ENCODE measurements at regions not wholly inside any gene's neighbourhood (a gene's known extent, or its start where the extent isn't known, plus 50 kb on each side); places are given as distances from the start of the nearest gene placed in this dataset.

DNA sequence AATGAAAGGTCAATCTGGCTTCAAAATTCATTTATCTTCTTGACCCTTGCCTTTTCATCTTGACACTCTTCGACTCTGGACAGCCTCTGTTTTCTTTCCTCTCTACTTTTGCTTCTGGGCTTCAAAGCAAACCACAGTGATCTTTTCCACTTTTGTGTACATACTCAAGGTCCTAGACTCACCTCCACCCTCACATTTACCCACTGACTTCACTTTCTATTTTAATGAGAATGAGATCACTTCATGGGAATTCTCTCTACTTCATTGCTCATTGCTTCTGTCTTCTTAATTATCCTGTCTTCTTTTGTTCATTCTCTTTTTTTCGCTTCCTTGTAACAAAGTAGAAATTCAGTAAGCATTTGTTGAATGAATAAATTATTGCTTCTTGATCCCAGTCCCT, 330.1 kb upstream of the HAND2 start:
- DNase-seq (ENCODE audit: insufficient read length, low spot score) (no peak), FAIRE-seq (no peak)

DNA sequence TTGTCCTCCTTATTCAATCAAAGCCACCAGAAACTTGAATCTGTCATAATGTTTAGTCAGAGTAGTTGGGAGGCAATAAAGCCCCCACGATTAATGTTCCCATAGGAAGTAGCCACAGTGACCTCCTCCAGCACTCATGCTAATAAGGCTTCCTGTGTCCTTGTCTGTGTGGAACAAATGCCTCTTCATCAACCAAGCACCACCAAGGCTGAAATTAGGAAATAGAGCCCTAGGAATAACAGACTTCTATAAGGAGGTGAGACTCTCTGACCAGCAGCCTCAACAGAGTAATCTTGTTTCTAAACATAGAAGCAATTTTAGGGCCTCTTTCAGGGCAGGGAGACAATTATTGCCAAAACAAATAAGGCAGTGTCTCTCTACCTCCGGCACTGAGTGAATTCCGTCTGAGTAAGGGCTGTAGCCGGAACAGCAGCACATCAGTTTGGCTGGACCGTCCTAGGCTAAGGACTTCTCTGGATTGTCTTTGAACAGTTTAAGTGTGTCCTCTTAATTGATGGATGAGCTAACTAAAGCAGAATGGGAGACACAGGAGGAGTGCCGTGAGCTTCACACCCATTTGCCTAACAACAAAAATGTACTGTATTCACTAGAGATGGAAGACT, 329.2 kb upstream of the HAND2 start:
- FAIRE-seq (peak; percentile 31), DNase-seq (ENCODE audit: insufficient read length, low spot score) (no peak)

DNA sequence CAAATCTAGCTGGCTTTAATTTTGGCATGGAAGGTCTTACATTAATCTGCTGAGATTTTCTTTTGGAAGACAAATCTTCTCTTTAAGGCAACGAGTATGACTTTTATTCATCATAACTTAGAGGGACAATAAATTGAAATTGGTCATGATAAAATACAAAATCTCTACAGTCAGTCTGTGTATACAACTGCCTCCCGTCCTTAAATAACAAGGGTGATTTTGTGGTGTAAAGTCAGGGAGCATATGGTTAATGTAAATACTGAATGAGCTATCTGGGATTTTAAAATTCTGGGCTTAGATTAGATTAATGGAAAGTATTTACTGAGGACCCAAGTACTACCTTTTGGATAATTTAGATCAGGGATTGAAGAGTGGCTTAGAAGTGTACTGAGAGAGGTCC, 328.4 kb upstream of the HAND2 start:
- no peak for FAIRE-seq

DNA sequence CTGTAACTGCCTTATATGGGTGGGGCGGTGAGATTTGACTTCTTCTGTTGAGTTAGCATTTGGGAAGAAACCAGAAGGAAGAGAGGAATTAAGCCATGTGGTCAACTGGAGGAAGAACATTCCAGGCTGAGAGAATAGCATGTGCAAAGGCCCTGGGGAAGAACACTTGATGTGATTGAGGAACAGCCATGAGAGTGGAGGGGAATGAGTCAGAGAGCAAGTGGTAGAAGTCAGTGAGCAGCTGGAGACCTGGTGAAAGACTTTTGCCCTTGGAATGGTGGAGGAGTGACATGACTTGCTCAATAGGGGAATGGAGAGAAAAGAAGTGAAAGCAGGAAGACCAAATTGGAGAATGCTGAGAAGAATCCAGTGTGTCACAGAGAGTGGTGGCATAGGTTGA, 327.8 kb upstream of the HAND2 start:
- FAIRE-seq (no peak), DNase-seq (ENCODE audit: insufficient read length, low spot score) (no peak)

More for the DNA sequence above, 328.4 kb upstream of the HAND2 start:
- DNase-seq (ENCODE audit: insufficient read length, low spot score): no peak

DNA sequence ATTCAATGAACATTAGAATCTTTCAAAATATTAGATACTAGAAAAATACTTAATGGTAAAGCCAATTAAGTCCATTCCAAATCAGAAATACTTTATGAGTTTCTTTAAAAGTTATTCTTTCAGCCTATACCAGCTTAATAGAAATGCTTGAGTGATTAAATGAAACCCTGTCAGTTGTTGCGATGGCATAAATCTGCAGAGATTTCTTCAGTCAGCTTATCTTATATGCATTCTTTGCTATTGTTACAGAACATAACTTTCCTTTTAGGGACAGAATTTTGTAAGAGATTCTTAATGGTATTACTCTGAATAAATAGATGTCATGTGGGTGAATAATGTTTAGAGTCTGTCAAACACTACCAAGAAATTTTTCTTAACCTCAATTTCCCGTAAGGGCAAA, 325.0 kb upstream of the HAND2 start:
- DNase-seq (ENCODE audit: insufficient read length, low spot score) (no peak), FAIRE-seq (no peak)

DNA sequence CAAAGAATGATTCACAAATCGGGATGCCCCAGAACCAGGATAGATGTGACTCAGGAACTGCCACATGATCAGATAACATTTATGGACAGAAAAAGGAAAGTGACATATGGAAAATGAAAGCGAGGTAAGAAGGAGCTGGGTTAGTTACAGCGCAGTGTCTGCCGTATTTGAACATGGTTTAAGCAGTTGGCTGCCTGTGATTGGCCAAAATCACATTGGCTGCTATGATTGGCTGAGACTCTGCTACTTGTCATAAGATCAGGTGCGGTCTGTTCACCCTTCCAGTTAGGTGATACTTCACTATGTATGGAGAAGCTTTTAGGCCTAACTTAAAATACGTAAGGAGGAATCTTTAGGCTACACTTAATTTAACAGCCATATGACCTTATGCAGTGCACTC, 322.7 kb upstream of the HAND2 start:
- DNase-seq (ENCODE audit: insufficient read length, low spot score): no peak
- no peak for FAIRE-seq

DNA sequence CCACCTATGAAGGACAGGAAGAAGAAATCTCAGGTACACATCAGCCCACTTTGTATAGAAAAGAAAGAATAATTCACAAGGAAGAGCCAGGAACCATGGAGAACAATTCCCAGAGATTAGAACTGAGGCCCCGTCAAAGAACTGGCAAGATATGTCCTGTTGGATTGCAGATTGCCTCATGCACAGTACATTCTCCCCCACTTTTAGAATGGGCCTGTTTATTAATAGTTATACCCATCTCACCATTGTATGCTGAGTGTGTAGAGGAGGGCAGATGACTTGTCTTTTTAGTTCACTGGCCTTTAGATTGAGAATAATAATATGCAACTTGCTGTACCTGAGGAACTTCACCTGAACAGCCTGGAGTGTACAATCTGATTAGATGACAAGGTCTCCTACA, 315.6 kb upstream of the HAND2 start:
- DNase-seq (ENCODE audit: insufficient read length, low spot score): no peak
- no peak for FAIRE-seq

DNA sequence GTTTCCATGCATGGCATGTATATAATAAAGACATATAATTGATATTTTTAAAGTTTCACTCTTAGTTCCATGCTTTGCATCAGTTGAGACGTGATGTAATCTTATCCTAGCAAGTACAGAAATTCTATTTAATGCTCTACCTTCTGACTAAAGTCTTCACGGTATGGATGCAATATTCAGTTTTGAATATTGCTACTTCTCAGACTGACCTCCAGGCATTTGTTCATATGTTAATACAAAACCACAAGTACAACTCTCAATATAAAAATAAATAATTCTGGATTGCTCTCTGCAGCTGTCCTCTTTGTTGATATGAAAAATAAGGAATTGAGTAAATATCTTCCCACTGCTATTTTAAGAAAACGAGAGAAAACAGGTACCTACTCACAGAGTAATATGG, 309.8 kb upstream of the HAND2 start:
- DNase-seq (ENCODE audit: insufficient read length, low spot score): no peak
- FAIRE-seq: no peak

DNA sequence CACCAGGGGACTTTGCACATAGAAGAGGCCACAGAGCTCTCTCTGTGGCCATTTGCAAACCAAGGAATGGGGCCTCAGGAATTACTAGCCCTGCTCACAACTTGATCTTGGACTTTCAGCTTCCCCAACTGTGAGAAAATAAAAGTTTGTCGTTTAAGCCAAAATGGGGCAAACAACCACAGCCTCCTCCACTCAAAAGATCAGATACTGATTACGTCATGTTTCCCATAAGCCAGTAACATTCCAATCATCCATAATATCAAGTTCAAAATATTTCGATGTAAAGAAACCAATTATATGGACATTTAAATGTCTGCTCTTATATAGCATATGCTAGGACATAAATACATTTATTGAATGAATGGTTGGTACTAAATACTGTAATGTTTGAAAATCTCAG, 307.5 kb upstream of the HAND2 start:
- DNase-seq (ENCODE audit: insufficient read length, low spot score): no peak
- FAIRE-seq: no peak

DNA sequence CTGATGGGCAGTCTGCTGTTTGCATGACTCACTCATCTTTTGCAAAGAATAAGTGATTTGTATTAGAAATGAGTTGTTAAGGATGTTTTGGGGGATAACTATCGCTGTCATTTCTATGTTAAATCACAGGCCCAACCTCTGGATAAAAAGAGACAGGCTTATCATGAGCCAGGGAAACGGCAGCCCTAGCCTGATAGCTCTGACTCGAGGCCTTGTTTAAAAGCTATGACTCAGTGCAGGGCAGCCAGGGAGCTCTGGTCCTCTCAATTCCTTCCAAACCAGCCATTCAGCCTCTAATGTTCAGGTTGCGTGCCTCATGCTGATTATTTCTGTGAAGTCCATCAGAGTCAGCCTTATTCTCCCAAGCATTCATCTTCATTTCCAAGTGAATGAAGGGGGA, 305.9 kb upstream of the HAND2 start:
- no peak for DNase-seq (ENCODE audit: insufficient read length, low spot score)
- no peak for FAIRE-seq

DNA sequence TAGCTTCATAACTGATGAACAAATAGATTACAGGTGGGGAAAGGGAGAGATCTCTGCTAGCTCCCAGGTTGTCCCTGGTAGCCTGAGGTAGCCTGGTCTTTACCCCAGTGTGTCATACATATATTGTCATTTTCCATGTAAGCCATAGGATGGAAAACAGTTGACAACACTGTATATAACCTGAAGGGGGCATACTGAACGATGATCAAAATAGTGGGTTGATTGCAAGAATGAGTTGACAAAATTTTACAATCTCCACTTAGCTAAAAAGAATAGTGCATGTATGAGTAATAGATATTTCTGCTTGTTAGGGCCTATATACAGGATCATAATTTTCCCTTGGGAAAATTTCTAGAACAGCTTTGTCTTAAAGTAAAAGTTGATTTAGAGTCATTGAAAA, 304.1 kb upstream of the HAND2 start:
- DNase-seq (ENCODE audit: insufficient read length, low spot score) (no peak), FAIRE-seq (peak; percentile 72)

DNA sequence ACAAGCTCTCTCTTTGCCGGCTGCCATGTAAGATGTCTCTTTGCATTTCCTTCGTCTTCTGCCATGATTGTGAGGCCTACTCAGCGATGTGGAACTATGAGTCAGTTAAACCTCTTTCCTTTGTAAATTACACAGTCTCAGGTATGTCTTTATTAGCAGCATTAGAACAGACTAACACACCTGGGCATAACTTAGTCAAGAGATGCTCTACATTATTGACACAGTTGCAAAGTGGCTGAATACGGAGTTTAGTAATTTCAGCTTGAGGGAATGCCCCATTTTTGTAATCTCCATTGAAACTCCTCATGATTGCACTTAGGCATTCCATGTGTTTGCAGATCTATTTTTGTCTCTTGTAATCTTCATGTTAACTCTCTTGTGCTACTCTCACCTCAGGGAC, 299.5 kb upstream of the HAND2 start:
- no peak for DNase-seq (ENCODE audit: insufficient read length, low spot score)
- no peak for FAIRE-seq

DNA sequence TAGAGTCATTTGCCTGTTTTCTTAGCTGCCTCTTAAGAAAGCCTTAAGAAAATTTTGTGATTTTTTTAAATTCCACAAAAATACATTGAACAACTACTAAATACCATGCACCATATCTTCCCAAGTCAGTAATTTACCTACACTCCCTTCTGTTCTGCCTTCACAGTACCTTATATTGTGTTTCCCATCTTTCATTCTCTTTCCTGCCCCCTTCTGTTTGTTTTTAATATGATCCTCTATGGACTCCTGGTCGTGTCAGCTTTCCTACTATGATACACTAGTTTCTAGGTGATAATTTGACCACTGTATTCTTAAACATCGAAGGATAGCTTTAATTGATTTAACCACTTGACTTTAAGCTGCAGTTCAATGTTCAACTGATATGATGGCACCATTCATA, 297.7 kb upstream of the HAND2 start:
- no peak for FAIRE-seq
- DNase-seq (ENCODE audit: insufficient read length, low spot score): no peak

DNA sequence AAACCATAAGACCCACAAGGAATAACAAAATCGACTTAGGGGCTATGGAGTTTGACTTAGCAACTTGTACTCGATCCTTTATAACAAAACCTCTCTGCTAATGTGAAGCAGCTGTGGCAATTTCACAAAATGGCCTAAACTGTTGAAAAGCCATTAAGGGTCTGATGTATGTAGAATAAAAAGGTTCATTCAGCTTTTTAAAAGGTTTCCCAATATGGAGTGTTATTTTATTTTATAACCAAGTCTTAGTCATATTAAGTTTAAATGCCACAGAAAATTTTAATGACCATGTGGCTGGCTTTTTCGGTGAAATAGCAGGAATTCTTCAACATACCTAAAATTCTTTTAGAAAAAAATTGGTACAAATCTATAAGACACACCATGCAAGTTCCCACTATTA, 291.8 kb upstream of the HAND2 start:
- FAIRE-seq (no peak), DNase-seq (ENCODE audit: insufficient read length, low spot score) (no peak)

DNA sequence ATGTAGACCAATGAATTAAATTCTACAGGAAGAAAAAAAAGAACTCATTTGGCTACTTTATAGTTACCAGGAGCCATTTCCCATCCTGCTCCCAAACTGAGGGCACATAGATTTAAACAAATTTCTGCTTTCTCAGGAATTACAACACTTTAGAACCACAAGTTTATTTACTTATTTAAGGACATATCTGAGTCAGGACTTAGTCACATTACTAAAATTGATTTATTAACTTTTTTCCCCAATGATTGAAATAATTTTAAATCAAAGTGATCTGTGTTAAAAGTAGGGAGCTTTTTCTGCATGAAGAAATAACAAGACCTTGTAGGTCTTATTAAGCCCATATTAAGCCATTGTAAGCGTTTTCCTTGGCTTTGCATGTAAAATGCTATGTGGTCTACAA, 291.0 kb upstream of the HAND2 start:
- DNase-seq (ENCODE audit: insufficient read length, low spot score): no peak
- no peak for FAIRE-seq

DNA sequence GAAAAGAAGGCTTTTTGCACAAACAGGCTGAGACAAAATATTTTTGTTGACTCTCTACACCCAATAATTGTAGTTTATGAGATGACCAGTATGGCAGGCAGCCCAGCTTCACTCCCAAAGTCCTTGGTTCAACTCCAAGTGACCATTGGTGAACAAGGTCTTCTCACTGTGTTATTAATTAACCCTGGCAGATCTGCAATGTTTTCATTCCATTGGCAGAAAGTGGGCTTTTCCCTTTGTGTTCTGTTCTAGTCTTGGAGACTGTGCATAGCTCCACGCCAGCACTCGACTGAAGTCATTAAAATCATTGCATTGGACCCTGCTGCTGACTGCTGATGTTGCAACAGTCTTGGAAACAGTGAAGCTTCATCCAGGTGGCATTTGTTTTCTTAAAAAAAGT, 277.3 kb upstream of the HAND2 start:
- DNase-seq (ENCODE audit: insufficient read length, low spot score) (no peak), FAIRE-seq (no peak)

DNA sequence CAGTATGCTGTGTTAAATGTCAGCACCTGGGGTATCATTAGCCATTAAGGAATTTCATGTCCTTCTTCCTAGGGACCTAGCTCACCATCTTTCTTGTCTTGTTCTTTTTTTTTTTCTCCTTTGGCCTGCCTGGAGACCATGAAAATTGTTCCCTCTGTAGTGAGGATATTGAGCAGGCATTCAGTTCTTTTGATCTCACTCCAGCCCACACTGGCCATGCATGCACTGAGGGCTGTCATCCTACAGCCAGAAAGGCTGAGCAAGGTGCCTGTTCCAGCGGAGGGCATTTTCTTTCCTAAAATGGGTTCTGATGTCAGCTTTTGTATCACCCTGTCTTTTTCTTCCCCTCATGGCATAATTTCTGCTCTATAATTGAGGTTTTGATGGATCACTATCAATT, 275.9 kb upstream of the HAND2 start:
- DNase-seq (ENCODE audit: insufficient read length, low spot score) (no peak), FAIRE-seq (no peak)

DNA sequence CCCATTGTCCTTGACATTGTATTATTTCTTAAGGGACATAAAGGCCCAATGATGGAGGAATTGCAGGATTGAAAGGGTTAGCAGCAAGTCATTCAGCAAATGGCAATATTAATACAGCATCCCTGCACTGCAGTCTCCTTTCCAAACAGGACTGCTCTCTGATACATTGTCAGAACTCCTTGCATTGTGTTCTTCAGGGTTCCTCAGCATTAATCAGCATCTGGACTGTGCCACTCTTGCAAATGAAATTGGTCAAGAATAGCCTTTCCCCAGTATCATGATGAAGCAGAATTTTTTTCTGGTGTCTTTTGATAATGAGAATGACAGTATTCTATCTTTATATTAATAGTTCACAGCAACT, 272.6 kb upstream of the HAND2 start:
- no peak for FAIRE-seq
- no peak for DNase-seq (ENCODE audit: insufficient read length, low spot score)

DNA sequence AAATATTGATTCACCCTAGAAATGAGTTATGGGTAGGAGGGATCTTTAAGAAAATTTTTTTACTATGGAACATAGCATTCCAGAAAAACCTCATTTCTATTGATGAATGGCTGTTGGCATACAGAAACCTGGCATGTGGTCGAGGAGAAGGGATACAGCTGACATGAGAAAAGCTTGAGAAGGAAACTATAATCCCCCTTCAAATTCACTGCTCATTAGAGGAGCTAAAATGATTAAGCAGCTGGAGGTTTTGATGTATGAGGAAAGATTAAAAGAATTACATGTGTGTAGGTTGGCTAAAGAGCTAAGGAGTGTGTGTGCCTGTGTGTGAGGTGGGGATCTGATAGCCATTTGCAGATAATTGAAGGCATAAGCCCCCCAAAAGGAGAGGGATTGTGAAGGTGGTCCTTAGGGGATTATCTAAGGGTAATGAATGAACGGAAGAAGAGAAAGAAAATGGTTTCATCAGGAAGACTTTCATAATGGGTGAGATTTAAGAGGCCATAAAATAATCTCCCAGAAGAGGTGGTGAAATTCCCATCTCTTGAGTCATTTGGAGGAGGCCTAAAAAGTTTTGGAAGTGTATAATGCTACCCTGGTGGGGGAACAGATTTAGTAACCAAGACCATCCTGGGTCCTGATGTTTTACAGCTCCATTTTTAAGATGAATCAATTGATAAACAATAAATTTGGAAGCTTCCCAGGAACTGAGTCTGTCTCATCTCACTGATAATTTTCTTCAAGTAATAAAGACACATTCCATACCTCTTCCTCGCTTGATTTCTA, 272.0 kb upstream of the HAND2 start:
- DNase-seq (ENCODE audit: insufficient read length, low spot score): no peak
- no peak for FAIRE-seq

DNA sequence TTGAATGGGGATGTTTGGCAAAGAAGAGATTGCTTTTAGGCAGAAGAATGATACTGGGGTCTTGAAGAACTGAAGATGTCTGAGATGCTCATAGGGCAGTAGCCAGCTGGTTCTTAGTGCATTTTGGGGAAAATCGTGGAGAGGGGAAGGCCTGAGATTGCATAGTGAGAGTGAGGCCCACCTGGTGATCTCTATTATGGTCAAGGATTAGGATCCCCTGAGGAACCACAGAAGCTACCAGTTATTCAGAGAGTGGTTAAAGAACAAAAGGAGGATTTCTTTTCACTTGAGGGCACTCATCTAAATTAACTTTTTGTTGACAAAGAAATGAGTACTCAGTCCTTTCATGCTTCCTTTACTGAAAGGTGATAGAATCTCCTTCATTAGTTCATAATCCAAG, 271.3 kb upstream of the HAND2 start:
- DNase-seq (ENCODE audit: insufficient read length, low spot score): no peak
- FAIRE-seq: no peak

DNA sequence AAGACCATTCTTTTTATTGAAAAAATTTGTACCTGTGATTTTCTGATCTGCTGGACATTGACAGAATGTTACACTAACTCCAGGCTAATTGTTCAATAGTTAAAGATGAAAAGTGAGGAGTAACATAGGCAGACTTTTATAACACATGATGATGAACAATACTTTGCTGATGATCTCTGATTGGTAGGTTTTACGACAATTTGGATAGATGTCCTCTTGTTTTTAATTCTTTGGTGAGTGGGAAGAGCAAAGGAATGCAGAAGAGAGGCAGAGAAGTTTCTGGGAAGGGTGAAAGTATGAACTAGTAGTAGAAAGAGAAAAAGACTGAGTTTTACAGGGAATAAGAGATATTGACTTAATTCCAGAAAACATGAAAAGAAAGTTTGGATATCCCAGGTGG, 267.3 kb upstream of the HAND2 start:
- FAIRE-seq (no peak), DNase-seq (ENCODE audit: insufficient read length, low spot score) (no peak)

DNA sequence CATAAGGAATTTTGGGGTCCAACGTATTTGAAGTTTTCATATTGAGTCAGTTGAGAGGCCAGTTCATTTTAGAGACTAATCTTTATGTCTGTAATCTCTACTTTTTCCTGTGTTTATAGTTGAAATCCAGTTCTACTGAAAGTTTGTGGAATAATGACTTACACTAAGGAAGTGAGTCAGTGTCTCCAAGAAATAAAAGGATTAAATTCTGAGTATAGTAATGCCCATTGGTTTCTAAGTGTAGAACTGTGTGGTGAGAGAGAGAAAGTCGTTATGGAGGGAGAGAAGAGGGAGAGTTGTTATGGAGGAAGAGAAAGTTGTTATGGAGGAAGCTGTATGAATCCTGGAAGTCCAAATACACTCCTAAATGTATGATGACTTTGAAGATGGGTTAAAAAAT, 264.6 kb upstream of the HAND2 start:
- DNase-seq (ENCODE audit: insufficient read length, low spot score): peak; percentile 4
- no peak for FAIRE-seq

All from HTR-8/SVneo (cell line).